Dermis blood vessel endothelial cell (primary cell): ENCODE measurements at regions not wholly inside any gene's neighbourhood (a gene's known extent, or its start where the extent isn't known, plus 50 kb on each side); places are given as distances from the start of the nearest gene placed in this dataset.

Experiments used
- DNase-seq: peaks from one replicate; pipeline ENCODE4 v3.0.0; 2010

DNA sequence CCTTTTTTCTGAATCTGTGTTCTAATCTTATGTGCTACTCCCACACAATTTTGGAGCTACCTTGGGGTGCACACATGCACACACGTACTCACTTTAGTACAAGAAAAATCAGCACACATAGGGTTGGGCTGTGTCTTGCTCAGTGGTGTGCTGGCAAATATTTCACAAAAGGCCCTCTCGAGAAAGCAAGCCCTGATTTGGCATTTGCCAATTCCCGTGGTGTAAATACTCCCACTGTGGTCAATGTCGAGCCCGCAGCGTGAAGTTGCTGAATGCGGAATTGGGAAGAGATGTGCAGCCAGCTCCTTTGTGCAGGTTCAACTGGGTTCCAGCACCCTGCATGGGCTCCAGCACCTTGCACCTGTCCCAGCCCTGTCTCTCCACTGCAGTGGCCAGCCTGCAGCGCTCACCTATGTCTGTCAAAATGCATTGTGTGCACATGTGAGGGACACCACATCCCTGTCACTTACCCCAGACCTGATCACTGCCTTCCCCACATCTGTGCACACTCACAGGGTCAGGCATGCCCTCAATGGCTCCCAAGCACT, 78.4 kb upstream of the WNT4 start:
- DNase-seq = no peak

DNA sequence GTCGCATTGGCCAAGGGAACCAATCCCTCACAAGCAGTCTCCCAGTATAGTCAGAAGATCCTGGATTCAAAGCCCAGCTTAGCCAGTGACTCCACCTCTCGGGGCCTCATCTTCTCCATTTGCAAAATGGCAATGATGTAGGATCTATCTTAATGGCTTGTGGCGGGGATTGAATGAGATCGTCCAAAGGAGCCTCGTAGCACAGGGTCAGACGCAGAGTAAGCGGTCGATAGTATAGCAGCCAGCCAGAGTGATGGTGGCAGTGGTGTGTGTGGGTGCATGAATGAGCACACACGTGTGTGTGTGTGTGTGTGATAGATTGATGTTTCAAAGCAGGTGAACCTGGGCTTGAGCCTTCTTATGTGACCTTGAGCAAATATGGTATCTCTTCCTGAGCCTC, 79.8 kb upstream of the WNT4 start:
- no peak for DNase-seq

DNA sequence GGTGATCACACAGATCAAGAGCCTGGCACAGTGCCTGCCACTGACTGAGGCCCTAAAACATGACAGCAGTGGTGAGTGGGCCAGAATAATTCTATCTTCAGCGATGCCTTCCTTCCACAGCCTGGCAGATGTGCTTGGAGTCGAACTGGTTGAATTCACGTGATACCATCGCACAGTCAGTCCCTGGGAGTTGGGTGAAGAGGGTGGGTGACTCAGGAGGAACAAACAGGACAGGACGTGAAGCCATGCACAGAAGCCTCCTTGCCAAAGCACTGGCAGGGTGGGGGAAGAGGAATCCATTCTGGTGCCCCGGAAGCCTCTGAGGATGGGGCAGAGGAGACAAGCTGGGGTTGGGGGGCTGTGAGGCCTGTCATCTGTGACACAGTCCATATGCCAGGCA, 80.3 kb upstream of the WNT4 start:
- no peak for DNase-seq

DNA sequence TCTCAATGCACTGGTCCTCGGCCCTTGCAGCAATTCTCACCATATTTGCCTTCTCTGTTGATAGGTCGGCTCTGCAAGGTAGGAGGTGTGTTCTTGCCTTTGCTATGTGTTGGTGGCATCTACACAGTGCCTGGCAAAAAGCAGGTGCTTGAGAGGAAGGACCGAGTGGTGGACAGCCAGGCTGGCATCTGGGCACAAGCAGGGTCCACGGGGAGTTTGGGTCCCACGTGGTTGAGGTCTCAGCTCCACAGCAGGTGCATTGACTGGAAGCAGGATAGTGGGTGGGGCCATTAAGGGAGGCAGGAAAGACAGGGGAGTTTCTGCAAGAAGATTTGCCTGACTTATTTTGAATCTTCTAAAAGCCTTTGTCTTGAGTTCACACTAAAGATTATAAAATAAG, 81.2 kb upstream of the WNT4 start:
- DNase-seq = no peak

DNA sequence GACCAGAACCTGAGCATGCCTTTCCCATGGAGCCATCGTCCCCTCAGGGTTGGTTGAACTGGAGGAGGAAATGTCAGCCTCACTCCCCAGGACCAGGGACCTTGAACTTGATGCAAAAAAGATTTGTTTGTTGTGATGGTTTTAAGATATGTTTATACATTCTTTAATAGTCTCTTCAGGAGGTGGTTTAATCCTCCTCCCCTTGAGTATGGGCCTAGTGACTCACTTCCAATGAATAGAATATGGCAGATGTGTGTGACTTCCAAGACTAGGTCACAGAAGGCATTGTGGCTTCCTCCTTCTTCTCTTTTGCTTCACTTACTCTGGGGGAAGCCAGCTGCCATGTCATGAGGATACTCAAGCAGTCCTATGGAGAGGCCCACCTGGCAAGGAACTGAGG, 81.7 kb upstream of the WNT4 start:
- no peak for DNase-seq

DNA sequence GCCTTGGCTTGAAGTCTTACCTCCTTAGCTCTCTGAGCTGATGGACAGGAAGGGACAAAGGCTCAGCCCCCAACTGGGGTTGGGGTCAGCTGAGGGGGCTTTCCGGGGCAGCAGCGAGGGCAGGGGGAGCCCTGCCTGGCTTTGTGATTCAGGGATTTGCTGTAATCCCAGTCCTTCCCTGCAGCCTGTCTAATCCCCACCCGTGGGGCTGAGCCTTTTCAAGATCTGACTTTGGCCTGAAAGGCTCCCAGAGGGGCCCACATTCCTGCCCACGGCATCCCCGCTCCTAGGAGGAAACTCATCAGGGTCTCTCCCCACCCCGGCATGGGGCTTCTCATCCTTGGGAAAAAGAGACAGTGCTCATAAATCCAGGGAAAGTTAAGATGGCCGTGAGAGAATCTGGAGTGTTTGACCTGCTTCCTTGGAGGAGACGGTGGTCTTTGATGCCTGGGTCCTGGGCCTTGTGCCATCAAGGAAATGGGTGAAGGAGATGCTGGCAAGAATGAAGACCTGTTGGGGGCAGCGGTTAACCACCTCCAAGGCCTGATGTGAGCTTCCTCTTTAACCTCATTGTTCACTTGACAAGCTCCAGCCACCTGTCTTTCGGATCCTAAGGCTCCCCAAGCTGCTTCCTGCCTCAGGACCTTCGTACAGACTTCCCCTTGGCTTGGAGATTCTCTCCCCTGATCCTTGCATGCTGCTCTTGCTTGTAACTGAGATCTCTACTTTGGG, 83.1 kb upstream of the WNT4 start:
- DNase-seq = no peak

DNA sequence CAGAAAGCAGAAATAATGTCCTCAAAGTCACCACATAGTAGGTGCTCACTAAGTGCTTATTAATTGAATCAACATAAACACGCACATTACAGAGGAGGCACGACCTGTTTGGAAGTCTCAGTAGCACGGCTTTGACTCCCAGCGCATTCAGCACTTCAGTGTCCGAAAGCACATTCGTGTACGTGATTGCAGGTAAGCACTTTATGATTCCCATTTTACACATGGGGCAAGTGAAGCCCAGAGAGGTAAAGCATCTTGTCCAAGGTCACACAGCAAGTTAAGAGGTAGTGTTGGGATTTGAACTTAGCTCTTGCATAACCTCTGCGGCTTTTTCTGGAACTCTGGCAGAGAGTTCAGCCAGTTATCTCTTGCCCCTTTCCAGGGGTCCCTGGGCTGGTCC, 85.2 kb upstream of the WNT4 start:
- no peak for DNase-seq

DNA sequence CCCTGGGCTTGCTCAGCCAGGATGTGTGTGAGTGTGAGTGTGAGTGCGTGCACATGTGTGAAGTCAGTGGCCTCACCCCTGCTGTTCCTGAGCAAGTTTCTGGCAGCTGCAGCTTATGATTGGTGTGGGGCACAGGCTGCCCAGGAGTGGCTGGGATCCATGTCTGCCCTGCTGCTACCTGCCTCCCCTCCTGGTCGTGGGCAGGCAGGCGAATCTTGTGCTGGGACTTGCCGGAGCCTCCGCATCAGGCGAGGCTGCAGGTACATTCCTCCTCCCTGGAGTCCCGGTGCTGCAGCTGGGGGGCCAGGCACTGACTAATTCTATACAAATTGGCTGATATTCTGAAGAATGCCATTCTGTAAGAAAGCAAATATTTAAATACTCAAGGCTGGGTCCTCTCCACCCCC, 85.6 kb upstream of the WNT4 start:
- no peak for DNase-seq

DNA sequence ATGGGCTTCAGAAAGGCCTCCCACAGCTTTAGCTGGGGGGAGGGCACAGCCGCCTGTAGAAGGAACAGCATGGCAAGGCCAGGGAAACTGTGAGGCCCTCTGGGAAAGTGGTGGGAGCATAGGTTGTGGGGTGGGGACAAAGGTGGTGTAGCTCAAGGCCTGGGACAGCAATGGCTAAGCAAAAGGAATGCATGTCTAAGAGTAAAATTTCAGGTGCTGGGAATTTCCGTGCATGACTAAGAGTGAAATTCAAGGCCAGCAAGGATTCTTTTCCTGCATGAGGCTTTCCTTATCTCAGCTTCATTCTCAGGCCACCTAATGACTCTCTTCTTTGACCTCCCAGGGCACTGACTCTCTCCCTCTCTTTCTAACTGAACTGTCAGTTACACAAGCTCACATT, 86.5 kb upstream of the WNT4 start:
- peak; percentile 10 for DNase-seq

DNA sequence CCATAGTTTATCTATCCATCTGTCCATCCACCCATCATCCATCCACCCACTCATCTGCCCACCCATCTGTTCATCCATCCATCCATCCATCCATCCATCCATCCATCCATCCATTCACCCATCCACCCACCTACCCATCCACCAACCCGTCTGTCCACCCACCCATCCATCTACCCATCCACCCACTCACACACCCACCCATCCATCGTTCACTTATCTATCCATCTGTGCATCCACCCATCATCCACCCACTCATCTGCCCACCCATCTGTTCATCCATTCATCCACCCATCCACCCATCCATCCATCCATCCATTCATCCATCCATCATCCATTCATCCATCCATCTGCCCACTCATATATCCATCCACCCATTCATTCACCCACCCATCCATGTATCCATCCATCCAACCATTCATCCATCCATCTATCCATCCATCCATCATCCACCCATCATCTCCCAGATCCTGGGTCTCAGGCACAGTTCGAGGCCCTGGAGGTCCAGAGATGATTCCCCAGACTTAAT, 88.2 kb upstream of the WNT4 start:
- DNase-seq = no peak

DNA sequence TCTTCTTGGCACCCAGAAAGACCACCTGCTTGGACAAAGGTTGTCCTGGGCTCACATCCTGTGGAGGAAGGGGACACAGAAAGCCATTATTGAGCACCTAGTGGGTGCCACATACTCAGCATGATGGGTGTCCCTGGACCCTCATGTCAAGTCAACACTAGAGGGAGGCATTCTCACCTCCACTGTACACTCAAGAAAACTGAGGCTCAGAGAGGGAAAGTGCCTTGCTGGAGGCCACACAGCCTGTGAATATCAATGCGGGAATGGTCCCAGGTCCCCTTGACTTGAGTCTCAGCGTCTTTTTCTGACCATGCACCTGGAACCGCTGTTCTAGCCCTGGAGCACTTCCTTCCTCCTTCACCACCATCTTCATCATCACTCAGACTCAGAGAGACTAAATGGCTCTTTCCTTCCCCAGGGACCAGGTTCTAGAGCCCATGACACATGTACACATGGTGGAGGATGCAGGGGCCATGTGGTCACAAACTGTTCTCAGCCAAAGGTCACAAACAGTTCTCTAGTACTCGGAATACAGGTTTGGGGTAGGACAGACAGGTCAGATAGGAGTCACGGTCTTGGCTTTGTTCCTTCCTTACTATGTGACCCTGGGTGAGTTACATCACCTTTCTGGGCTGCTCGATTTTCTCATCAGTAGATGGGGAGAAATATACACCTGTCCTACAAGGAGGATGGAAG, 89.2 kb upstream of the WNT4 start:
- DNase-seq = no peak

DNA sequence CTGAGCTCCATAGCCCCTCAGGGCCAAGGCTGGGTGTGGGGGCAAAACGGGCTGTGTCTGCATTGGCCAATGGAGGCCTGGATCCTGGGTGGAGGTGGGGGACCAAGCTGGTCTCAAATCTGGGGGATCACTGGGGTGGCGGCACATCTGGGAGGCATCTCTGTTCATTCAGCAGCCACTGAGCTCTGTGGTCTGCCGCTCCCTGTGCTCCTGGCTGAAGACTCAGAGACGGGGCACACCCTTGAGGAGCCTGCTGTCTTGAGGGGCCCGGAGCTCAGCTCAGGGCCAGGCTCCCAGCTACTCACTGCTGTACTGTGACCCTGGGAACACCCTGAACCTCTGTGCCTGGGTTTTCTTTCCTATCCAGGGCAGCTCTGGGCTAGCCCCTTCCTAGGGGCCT, 90.3 kb upstream of the WNT4 start:
- no peak for DNase-seq

DNA sequence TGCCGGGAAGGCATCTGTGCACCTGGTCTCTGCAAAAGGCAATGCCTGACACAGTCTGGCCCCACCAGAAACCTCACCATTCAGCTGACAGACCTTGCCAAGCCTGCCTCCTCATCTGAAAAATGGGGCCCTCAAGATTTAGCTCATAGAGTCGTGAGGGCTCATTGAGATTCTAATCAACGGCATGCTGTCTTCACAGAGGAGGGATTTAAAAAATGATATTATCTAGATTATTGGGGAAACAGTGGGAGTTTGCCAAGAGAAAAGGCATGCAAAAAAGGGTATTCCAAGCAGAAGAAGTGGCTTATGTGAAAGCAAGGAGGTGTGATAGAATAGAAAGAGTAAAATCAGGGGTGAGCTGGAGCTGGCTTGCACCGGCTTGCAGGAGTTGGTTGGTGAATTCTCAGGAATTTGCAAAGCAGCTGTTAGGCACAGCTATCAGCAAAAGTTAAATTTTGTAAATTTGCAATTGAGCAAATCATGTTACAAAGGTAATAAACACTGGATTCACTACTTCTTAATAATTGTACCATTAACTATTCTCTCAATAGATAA, 91.7 kb upstream of the WNT4 start:
- DNase-seq = no peak

DNA sequence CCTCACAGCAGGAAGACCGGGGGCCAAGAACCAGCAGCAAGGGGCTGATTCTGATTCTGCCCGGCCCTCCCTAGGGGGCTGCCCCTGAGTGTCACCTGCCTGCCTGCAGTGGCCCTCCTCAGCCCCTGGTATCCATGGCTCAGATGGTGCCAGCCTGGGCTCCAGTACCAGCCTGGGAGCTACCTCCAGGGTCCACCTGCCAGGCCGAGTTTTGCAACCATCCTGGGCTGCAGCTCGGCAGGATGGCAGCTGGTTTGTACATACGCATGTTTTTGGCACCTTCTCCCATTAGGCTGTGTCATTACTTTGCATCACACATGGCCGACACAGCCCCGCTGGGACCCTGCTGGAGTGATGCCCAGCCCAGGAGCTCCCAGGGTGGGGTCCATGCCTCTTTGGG, 93.3 kb upstream of the WNT4 start:
- no peak for DNase-seq

DNA sequence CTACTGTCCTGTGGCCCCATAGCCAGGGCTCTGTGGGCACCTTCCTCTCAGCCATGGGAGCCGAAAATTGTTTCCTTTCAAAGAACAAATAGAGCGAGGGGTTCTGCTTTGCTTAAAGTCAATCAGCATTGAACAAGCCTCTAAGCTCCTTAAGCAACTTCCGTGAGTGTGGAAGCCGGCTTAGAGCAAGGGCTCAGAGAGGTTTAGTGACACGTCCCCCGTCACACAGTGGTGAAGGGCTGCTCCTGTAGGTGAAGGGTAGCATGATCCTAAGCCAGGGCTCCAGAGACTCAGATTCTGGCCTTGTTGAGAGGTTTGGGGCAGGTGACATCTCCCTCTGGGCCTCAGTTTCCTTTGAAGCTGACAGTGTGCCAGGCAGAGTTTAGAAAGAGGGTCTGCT, 94.0 kb upstream of the WNT4 start:
- no peak for DNase-seq

DNA sequence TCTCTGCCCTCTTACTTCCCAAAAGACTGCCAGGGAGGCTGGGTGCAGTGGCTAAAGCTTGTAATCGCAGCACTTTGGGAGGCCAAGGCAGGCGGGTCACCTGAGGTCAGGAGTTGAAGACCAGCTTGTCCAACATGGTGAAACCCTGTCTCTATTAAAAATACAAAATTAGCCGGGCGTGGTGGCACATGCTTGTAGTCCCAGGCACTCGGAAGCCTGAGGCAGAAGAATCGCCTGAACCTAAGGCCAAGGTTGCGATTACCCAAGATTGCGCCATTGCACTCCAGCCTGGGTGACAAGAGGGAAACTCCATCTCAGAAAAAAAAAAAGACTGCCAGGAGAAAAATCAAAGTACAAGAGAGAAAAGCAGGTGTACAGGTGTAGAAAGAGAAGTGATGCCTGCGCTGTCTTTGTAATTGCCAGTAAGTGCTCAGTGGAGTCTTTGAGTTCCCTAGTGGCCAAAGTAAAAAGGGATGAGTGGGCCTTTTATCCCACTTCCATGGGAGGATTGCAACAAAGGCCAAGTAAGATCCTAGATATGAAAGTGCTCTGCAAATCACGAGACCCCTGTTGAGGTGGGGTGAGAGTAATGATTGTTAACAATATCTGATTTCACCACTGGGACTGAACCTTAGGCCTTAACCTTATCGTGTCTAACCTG, 94.7 kb upstream of the WNT4 start:
- no peak for DNase-seq

DNA sequence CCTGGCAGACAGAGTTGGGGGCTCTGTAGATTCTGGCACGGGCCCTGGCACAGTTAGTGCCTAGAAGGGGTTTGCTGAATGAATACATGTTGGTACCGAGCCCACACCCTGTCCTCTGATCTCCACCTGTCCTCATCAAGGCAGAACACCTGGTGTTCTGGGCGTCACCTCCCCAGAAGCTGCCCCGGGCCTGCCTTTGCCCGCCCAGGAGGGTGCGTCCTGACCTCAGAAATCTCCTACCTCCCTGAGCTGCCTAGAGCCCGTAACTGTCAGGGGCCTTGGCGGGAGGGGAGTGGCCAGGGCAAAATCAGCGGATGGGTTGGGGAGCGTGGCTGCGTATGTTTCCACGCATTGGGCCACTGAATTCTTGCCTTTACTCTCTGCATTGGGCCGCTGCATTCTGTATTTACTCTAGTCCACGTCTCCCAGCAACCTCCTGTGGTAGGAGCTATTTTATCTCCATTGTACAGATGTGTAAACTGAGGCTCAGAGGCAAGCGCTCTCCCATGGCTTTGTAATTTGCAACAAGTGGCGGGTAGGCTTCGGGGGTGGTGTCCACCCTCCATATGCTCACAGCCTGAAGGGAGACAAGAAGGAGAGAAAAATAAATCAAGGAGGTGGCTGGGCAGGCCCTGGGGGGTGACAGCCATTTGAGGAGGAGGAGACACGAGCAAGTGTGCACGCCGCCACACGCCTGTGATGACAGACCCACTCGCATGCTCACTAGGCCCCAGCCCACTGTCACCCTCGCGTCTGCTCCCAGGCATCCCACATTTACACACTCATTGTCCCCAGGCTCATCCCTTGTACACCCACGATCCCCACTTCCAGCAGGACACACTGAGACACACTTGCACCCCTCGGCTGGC, 95.7 kb upstream of the WNT4 start:
- no peak for DNase-seq

DNA sequence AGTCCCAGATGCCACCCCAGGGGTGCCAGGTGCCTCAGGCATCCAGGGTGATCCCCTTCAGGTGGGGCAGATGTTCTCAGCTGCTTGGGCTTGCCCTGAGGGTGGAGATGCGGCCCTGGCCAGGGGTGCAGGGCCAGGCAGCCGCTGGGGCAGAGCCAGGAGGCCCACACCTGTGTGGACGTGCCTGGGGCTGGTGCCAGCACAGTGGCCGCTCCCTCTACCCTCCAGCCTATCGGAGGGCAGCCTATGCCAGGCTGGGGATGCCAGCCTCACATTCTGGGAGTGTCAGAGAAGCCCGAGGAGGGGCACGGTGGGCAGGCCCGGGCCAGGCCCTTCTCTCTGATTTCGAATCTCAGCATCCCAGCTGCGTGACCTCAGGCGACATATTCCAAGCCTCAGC, 96.5 kb upstream of the WNT4 start:
- DNase-seq = no peak

DNA sequence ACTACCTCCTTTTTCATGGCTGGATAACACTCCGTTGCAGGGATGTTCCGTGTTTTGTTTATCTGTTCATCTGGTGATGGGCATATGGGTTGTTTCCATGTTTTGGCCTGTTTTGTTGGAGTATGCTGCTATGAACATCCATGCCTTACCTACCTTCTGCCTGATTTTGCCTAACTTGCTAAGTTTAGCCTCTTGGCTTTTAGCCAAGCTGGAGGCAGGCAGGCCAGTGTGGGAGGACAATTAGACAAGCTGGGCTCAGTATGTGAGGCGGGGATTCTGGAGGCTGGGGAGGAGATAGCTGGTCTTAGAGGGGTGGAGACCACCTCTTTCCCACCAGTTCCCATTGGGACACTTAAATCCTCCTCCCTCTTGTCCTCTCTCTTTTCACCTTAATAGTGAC, 98.4 kb upstream of the WNT4 start:
- no peak for DNase-seq

DNA sequence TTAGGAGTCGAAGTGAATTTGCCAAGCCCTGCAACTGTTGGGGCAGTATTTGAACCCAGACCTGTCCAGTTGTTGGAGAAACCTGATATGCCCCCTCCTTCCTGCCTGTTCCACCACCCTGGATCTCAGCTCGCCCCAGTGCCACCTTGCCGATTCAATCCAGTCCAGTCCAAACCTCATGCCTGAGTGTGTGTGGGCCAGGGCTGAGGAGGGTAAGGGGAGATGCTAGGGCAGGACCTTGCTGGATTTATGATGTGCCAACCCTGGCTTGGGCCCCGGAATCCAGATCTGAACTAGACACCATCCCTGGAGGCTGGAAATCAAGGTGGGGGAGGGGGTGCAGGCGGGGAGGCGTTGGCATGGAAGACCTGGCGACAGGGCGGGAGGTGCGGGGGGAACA, 98.9 kb upstream of the WNT4 start:
- DNase-seq = no peak

DNA sequence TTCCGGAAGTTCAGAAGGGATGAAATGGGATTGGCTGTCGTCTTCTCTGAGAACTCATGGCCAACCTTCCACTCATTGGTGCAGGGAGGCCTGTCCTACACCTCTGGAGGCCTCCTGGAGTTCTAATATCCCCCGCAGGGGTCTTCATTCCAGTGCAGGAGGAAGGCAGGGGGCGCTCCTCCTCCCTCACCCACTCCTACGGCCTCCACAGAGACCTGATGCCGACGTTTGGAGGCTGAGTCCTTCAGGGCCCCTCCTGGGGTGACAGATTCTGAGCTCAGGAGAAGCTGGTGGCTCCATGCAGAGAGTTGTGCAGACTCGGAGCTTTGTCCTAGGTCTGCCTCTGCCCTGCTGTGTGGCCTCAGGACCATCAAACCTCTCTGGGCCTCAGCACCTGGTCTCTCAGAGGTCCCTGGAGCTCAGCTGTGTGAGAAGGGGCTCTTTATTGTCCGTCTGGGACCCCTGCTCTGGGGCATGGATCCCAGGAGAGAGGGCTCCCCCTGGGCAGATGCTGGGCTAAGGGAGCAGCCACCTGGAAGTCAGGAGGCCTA, 102.3 kb upstream of the WNT4 start:
- no peak for DNase-seq

DNA sequence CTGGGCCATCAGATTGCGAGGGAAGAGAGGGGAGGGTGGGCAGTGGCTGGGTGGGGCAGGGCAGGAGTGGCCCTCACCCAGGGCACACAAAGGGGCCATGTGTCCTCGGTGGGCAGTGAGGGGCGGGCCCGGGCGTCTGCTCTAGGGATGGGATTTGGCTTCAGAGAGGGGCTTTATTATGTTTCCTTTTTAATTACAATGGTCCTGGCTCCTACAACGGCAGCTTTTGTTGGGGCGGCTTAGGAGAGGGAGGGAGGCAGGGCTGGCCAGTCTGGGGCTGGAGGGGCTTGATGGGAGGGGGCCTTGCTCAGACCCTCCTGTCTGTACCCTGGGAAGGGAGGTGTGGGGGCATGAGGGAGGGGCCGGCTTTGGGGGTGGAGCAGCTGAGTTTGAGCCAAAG, 102.8 kb upstream of the WNT4 start:
- no peak for DNase-seq
